Fibroblast of lung (primary cell): ENCODE measurements at regions not wholly inside any gene's neighbourhood (a gene's known extent, or its start where the extent isn't known, plus 50 kb on each side); places are given as distances from the start of the nearest gene placed in this dataset.
"Not testable (repeated sequence)": the region's sequence is repeated elsewhere in the genome, so short reads cannot be mapped to it uniquely, and the experiment has no call there.

Experiments used
- DNase-seq, 2 donors: peaks; one replicate each; pipeline versions ENCODE4 v3.0.0 to v3.0.0-alpha.2; 2010; ENCODE audit warnings: low read depth in 2 of 2
- H2AFZ ChIP-seq: 2 replicates; pipeline ENCODE4 v1.5.1; 2012; ENCODE audit warnings: low read length, control low read depth, inconsistent platforms
- H3K27ac ChIP-seq: 2 replicates; pipeline ENCODE4 v1.5.1; 2011; ENCODE audit warnings: low read length, control low read depth; ENCODE audit not compliant: insufficient read depth
- H3K27me3 ChIP-seq: 2 replicates; pipeline ENCODE4 v1.5.1; 2011; ENCODE audit warnings: mild to moderate bottlenecking, low read length; ENCODE audit not compliant: control insufficient read depth, insufficient read depth
- H3K36me3 ChIP-seq: 2 replicates; pipeline ENCODE4 v1.5.1; 2011; ENCODE audit warnings: low read length; ENCODE audit not compliant: control insufficient read depth, insufficient read depth
- H3K4me1 ChIP-seq: 2 replicates; pipeline ENCODE4 v1.5.1; 2011; ENCODE audit warnings: low read length; ENCODE audit not compliant: control insufficient read depth, insufficient read depth; ENCODE audit errors: extremely low read depth
- H3K4me2 ChIP-seq: 2 replicates; pipeline ENCODE4 v1.5.1; 2011; ENCODE audit warnings: low read length, control low read depth; ENCODE audit not compliant: insufficient read depth; ENCODE audit errors: extremely low read depth
- H3K4me3 ChIP-seq, 4 experiments: fragments of 200-600 bp in 1 of 4; sonication (generic) in 1 of 4; replicated peaks in 1 of 4; 2 replicates each; pipeline ENCODE4 v1.5.1; 2011 to 2016; ENCODE audit warnings: low read length in 4 of 4, low read depth in 3 of 4, mild to moderate bottlenecking in 3 of 4, control low read depth in 2 of 4, inconsistent platforms in 1 of 4, mixed read lengths in 1 of 4; ENCODE audit not compliant: insufficient read depth in 1 of 4; ENCODE audit errors: control extremely low read depth in 1 of 4
- H3K79me2 ChIP-seq: 2 replicates; pipeline ENCODE4 v1.5.1; 2012; ENCODE audit warnings: mild to moderate bottlenecking, low read length, inconsistent platforms; ENCODE audit not compliant: control insufficient read depth, insufficient read depth
- H3K9ac ChIP-seq: 2 replicates; pipeline ENCODE4 v1.5.1; 2011; ENCODE audit warnings: mild to moderate bottlenecking, low read length, control low read depth; ENCODE audit not compliant: insufficient read depth
- H3K9me3 ChIP-seq: 2 replicates; pipeline ENCODE4 v1.5.1; 2012; ENCODE audit warnings: low read depth, low read length; ENCODE audit not compliant: control insufficient read depth, insufficient read depth
- H4K20me1 ChIP-seq: 2 replicates; pipeline ENCODE4 v1.5.1; 2011; ENCODE audit warnings: low read length; ENCODE audit not compliant: control insufficient read depth, insufficient read depth; ENCODE audit errors: extremely low read depth
- CTCF ChIP-seq, 2 donors: IDR thresholded peaks in 1 of 2; conservative IDR thresholded peaks in 1 of 2; 1 replicate in 1 of 2; 2 replicates in 1 of 2; pipeline ENCODE4 v1.5.1; 2011 to 2012; ENCODE audit warnings: low read length in 2 of 2, control low read depth in 1 of 2, inconsistent platforms in 1 of 2, low read depth in 1 of 2, mild to moderate bottlenecking in 1 of 2
- EZH2 ChIP-seq: IDR thresholded peaks from 2 replicates; pipeline ENCODE4 v1.5.1; 2012; ENCODE audit warnings: low read length, control low read depth, mild to moderate bottlenecking; ENCODE audit errors: missing control alignments

- H3K9me3 ChIP-seq: no peaks in the 10 kb centered on the region
- H4K20me1 ChIP-seq: no peaks in the 10 kb centered on the region
- no peaks in the 10 kb centered on the region for H3K79me2 ChIP-seq
- H3K9ac ChIP-seq: no peak overlapping the region
- no peaks in the 10 kb centered on the region for H3K27me3 ChIP-seq
- no peaks in the 10 kb centered on the region for H3K36me3 ChIP-seq
- H2AFZ ChIP-seq: no peak overlapping the region
- H3K4me2 ChIP-seq: no peak overlapping the region
- TF ChIP-seq EZH2 (no peak), CTCF (conservative IDR thresholded peaks at IDR 0.05 in 1 of 2, IDR thresholded peaks at IDR 0.05 in 1 of 2; ENCODE audit: low read depth in 1 of 2, low read length in 2 of 2) (no peak)
- H3K4me3 ChIP-seq: no peak overlapping the region
- no peak for DNase-seq
- no peak overlapping the region for H3K27ac ChIP-seq
- no peaks in the 10 kb centered on the region for H3K4me1 ChIP-seq
Observed at GRCh38 chrX:40987413-40987812, 97.8 kb upstream of the USP9X start.

GRCh38 chrX:40988100-40988499 lies 97.1 kb upstream of the USP9X start:
- no peaks in the 10 kb centered on the region for H4K20me1 ChIP-seq
- TF ChIP-seq EZH2 (no peak), CTCF (conservative IDR thresholded peaks at IDR 0.05 in 1 of 2, IDR thresholded peaks at IDR 0.05 in 1 of 2; ENCODE audit: low read depth in 1 of 2, low read length in 2 of 2) (no peak)
- no peaks in the 10 kb centered on the region for H3K79me2 ChIP-seq
- no peak overlapping the region for H3K4me3 ChIP-seq
- H3K27ac ChIP-seq: no peak overlapping the region
- H3K9me3 ChIP-seq: no peaks in the 10 kb centered on the region
- H3K27me3 ChIP-seq: no peaks in the 10 kb centered on the region
- H3K4me2 ChIP-seq: no peak overlapping the region
- H2AFZ ChIP-seq: no peak overlapping the region
- H3K4me1 ChIP-seq: no peaks in the 10 kb centered on the region
- no peak for DNase-seq
- no peak overlapping the region for H3K9ac ChIP-seq
- H3K36me3 ChIP-seq: no peaks in the 10 kb centered on the region

- H3K4me3 ChIP-seq, H3K27ac ChIP-seq, H3K36me3 ChIP-seq, H3K4me1 ChIP-seq, H3K79me2 ChIP-seq, DNase-seq, H3K9me3 ChIP-seq, H3K4me2 ChIP-seq, H3K9ac ChIP-seq, H3K27me3 ChIP-seq, H4K20me1 ChIP-seq, H2AFZ ChIP-seq: not testable (repeated sequence)
Observed at GRCh38 chrX:40993395-40993794, 91.8 kb upstream of the USP9X start.
